GM19023 (cell line): ENCODE measurements at regions not wholly inside any gene's neighbourhood (a gene's known extent, or its start where the extent isn't known, plus 50 kb on each side); places are given as distances from the start of the nearest gene placed in this dataset.

Source experiments
- ATAC-seq: cut with Tn5 transposase; IDR thresholded peaks from one replicate; pipeline ENCODE4 v1.9.1; 2021; ENCODE audit warnings: mild to moderate bottlenecking, moderate library complexity; ENCODE audit not compliant: unreplicated experiment

DNA sequence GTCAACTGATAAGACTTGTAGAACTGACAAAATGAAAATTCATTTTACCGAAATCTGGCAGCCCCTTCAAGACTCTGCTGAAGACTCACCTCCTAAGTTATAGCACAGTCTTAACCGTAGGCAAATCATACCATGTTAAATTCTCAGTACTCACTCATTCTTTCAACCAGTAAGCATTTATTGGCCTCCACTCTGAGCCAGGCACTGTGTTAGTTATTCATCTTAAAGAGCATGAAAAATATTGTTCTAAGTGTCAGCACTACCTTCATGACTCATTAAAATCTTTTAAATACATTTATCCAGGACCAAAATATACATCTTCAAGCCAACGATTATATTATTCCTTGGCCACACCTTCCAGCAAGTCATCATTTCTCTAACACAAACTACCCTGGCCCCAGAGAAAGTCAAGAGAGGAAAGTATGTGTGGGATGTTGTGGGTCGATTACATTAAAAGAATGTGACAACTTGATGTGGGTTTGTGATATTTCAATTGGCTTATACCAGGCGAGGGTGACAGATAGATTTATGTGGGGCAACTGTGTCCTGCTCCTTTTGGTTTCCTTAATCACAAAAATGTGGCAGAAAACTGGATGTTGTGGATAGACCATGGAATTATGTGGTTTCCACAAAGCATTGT lies 55.0 kb downstream of the TMEM30B start:
- no peak for ATAC-seq

DNA sequence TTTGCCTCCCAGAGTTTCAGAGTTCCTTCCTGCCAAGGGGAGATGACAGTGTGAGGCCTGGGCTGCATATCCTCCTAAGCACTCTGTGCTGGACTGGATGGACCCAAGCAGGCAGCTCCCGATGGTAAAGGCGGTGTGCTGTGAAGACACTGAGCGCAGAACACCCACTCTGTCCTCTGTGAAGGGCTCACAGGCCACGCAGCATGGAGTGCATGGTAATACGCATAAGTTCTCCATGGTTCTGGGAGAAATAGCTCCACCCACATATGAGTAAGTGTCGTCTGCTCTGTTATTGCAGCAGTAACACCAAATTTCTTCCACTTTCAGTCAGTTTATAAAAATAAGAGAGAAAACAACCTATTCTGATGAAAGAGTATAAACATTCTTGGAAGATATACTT lies 55.8 kb downstream of the TMEM30B start:
- no peak for ATAC-seq

DNA sequence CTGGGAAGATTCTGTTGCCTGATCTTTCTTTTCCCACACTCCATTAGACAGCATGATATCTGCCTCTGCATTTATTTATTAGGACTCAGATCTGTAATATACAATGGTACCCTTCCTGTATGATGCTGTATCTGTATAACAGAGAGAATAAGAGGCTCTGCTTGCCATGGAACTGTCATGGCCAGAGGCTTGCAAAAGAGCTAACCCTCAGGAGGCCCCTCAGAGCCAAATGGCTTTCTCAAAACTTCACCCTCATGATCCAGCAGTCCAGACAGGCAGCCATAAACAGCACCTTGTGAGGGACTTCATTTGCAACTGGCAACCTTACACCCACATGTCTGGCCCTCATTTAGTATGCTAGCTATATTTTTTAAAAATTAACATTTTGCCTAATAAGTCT lies 57.6 kb downstream of the TMEM30B start:
- ATAC-seq: no peak

DNA sequence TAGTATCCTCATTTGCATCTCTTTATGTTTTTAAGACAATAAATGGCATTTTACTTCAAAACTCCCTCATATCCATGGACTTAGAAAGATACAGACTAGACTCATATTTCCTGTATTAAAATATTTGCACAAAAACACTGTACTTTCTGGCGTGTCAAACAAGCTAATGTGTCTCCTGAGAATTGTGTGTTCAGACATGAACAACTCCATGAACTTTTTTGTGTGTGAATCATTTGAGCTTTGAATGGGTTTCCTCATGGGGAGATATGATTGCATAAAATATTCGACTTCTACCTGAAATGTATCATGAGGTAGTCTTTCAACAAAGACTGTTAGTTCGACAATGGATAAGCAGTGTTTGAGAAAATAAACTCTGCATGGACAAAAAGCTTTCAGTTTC lies 58.8 kb downstream of the TMEM30B start:
- ATAC-seq: no peak

DNA sequence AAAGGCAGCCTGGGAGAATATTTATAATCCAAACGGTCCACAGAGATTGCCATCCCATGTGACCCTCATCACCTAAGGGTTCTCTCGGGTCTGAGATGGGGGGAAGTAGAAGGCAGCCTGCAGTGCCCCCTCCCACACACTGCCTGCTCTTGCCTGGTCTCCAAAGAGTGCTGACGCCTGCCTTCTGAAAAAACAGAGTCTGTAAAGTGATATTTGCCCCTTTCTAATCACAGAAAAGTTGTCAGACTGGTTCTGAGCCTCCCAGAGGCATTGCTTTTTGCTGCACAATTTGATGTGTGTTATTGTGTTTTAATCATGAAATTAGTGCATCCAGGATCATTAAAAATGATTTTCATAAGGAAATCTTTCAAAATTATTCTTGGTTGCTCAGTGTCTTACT lies 59.2 kb downstream of the TMEM30B start:
- no peak for ATAC-seq

DNA sequence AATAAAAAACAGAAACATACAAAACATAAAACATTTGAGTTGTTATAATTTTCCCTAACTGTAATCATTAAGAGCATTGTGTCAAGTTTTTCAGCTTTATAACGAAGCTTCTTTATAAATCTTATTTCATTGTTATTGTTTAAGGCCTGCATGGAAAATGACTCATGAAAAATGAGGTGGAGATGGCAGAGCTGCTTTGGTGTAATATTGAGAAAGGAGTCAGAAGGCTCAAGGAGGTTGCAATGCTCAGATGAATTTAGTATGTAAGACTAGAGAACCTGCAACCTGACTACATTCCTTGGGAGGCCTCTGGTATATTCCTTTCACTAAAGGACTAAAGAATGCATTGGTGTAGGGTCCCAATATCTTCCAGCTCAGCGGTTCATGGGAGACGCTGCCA lies 61.5 kb downstream of the TMEM30B start:
- no peak for ATAC-seq

DNA sequence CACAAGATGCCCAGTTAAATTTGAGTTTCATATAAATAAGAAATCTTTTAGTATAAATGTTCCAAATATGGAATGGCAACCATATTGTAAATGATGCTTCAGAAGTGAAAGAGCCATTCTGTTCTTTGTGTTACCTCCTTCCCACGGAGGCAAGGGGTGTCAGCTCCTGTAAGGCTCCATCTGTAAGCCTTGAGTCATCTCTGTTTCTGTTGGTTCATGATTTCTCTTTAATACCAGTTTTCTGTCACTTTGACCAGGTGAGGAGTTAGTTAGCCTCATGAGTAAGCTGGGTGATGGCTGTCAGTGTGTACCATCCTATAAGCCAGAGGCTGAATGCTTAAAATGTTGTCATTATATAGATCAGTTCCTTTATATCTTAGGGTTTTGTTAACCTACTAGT lies 61.9 kb downstream of the TMEM30B start:
- ATAC-seq: no peak

DNA sequence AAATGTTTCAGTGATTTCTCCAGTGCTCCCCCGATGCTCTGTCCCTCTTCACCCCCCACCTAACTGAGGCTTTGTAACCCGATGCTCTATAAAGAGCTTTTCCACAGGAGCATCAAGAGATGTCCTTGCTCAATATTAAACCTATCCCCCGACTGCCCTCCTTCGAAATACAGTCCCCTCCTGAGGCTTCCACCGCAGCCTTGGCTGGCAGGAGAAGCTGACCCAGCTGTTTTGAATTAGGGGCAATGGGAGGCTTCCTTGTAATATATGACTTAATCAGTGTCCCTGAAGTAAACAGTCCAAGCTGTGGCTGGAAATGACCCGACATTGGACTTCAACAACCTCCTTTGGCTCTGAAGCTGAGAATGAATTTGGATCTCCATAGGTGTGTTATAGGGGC lies 62.4 kb downstream of the TMEM30B start:
- no peak for ATAC-seq

DNA sequence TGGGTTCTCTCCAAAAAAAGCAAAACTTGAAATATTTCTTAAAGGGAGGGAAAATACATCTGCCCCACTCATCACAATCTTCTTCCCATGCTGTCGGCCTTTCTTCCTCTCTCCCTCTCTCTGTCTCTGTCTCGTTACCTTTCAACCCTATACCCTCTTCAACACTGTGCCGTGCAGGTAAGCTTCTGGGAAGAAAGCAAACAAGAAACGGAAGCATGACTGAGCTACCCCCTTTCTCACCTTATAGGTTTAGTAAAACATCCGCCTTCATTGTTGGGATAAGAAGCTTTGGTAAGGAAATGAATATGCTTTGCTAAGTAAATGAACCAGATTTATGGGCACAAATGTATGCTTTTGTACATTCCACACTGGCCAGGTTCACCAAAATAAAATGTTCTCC lies 63.0 kb downstream of the TMEM30B start:
- no peak for ATAC-seq

DNA sequence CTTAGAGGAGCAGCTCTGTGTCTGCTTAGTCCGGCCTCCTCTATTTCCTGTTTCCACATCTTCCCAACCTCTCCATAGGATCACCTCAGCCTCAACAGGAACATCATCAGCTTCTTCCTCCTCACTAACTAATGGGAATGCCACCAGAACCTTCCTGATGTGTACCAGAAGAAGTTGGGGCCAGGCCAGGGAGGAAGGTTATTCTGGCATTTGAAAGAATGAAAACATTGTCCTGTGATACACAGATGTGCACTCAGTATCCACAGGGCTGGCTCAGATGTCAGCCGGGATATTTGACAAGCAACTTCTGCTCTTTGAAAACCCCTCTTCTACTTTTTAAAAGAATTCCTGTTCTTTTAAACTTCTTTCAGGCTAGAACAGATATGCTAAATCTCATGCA lies 63.6 kb downstream of the TMEM30B start:
- no peak for ATAC-seq

DNA sequence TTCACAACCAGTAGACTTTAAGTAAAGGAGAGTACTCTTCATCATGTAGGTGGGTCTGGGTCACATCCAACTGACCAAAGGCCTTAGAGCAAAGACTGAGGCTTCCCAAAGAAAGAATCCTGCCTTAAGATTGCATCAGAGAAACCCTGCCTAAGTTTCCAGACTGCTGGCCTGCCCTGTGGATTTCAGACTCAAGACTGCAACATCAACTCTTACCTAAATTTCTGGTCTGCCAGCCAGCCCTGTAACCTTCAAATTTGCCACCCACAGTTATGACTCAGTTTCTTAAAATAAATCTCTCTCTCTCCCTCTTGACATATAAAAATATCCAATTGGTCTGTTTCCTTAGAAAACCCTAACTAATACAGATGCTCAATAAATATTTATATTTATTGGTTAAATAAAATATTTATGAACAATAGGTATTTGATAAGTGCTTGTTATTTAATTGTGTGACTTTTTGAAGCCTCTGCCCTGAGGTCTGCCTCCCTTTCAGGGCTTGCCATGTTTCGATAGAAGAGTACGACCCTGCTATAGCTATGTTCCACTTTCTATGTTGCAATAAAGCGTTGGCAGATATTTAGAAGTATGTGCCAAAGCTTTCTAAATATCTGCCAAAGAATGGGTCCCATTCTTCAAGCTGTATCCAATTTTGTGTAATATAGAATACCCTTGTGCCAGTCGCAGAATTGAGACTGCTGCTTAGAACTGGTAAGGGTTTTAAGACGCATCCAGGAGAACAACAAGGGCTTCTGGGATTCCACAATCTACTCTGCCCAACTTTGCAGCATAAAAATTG lies 65.7 kb downstream of the TMEM30B start:
- no peak for ATAC-seq

DNA sequence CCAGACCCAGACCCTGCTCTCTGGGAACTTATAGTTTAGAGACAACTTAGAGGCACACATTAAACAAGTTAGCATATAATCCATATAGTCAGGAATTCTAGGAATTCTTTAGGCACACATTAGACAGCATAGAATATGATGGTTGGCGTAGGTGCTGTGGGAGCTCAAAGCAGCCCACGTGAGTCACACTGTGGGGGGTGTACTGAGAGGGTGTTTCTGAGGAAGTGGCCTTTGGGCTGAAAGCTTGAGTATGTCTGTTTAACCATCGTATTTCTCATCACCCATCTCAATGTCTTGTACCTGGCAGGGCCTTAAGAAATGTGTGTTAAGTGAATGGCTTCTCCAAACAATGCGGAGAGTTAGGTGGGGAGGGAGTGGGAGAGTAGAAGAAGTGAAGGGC lies 67.2 kb downstream of the TMEM30B start:
- no peak for ATAC-seq

DNA sequence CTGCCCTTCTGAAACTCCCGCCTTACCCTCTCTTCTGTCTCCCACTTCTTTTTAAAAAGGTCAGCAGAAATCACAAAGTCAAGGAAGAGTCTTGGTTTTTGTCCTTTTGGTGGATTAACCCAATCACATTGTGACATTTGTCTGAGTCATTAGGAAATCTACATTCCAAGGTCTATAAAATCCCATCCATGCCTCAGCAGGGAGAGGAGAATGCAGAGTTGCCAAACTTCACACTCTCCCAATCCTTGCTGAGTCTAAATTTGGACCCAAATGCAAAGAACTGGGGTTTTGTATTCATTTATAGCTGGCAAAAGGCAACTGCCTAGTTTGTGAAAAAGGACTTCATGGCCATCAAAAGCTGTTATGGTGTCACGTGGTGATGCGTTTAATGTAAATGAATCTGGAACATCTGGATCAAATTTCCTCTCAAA lies 67.9 kb downstream of the TMEM30B start:
- ATAC-seq: no peak

DNA sequence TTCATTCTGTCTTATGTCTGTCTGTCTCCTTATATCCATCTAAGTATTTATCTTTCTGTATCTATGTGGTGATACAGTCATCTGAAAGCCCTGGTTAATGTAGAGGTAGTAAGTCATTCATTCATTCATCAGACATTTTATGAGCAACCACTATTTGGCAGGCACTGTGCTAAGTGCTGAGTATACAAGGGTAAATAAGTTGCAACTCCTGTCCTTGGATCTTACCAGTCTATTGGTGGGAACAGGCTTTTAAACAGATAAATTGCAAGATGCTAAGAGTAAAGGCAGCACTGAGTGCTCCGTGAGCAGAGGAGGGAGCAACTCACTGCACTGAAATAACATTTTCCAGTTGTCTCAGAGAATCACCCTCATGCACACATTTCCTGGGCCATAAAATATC lies 68.6 kb downstream of the TMEM30B start:
- no peak for ATAC-seq

DNA sequence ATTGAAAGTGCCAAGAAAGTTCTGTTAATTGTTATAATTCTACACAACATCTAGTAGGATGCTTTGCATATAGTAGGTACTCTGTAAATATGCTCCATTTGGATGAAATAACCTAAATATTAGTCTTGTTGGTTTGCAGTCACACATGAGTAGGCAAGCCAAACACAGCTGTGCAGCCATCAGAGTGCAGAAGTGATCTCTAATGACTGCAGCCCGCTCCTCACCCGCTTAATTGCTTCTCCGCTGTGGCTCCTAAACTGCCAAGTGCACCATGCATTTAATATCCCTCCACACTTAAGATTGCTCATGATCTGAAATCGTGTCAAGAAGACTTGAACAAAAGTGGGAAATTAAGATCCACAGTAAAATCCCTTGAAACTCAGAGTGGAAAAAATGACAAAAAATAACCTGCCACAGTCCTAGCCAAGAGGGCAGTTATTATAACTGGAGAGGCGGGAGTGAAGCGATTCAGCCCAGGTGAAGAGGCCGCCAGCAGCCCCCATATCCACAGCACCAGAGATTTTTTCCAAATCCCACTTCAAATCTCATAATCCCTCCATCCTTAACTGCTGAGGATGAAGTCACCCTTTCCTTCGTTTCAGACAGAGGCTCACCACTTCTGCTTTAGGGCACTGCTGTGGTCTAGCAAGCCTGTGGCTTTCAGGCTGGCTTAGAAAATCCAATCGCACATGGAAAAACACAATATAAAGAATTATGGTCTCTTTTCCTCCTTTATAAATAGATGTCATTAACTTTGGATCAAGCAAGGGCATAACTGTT lies 69.5 kb downstream of the TMEM30B start:
- no peak for ATAC-seq

DNA sequence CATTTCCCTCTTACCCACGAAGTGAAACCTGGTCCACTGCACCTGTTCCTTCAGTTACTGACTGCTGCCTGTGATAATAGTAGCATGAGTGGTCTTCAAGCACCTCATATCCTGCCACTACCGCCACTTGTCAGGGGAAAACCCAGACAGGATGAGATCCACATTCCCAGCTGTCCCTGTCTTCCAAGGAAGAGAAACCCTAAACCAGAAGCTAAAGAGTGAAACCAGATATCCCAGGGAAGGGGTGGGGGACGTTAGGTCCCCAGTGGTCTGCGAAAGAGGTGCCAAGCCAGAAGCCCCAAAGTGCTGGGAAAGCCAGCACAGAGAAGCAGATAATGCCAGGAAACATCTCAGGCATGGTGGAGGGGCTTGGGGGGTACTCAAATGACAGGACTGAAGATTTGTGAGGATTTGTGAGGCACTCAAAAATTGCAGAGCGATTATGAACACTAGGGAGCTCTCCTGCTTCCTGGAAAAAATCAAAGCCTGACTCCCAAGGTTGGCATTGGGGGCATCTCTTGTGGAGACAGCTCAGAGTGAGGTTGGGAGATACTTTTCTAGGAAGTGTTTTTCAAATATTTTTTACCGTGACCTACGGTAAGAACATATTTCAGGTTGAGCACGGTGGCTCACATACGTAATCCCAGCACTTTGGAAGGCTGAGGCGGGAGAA lies 77.9 kb downstream of the TMEM30B start:
- ATAC-seq: no peak

DNA sequence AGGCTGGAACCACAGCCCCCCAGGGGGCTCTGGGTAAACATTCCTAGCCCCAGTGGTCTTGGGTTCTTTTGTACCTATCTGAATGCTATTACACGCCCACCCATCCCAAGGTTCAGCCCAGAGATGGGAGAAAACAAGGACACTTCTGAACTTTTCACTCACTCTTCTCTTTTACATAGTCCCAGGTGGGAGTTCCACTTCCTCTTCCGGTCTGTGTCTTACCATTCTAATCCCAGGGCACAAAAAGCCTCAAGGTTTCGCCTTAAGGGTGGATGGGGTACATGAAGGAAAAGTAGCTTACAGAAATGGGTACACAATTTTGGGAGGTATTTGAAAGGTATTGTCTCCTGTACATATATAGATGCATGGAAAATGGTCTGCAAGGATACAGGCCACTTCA lies 79.0 kb downstream of the TMEM30B start:
- ATAC-seq: no peak

DNA sequence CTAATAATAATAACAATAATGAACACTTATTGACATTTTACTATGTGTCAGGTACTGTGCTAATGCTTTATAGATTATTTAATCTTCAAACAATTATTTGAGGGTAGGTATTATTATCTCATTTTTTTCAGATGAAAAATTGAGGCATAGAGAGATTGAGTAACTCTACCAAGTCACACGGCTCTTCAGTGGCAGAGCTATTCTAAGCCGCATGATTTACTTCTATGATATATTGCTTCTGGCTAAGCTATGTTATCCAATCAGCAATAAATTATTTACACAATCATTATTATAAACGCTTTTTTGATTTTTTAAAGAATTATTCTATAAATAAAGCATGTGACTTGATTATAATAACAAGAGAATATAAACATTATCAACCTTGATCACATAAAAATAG lies 80.0 kb downstream of the TMEM30B start:
- no peak for ATAC-seq

DNA sequence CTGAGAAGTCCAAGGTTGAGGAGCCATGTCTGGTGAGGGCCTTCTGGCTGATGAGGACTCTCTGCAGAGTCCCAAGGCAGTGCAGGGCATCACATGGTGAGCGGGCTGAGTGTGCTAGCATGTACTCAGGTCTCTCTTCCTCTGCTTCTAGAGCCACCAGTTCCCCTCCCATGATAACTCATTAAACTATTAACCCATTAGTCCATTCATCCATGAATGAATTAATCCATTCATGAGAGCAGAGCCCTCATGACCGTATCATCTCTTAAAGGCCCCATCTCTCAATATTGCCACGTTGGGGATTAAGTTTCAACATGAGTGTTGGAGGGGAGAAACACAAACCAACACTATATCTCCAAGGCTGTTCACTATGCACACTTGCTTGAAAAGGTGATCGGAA lies 83.7 kb downstream of the TMEM30B start:
- ATAC-seq: no peak

DNA sequence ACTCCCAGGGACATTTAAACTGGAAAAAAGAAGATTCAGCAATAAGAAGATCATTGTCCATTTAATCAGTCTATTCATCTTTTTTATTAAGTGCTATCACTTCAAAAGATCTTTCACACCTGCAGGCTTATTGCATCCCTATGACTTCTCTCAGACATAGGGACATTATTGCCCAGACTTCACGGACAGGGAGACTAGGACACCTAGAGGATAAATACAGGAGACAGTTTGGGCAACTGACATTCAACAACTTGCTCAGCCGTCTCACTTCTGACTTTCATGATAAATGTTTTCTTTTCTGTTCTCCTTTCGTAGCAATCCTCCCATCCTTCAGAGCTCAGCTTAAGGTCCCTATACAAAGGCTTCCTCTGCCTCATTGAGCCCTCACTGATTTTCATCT lies 84.3 kb downstream of the TMEM30B start:
- ATAC-seq: no peak

DNA sequence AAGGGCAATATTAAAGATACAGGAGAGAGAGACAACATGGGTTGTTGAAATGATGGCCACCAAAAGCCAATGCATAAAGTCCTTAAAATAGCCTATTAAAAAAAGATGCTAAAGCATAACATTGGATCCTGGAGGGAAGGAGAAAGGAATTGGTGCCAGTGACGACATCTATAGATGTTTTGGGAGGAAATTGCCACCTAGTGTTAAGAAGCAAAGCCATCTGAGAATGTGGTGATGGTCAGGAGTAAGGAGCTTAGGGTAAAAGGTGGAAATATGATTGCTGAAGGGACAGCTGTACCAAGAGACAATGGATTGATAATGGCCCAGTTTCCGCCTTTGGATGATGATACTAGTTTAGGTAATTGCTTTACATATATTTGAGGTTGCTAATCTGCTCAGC lies 85.1 kb downstream of the TMEM30B start:
- ATAC-seq: no peak
